H9 (cell line): ENCODE measurements at regions not wholly inside any gene's neighbourhood (a gene's known extent, or its start where the extent isn't known, plus 50 kb on each side); places are given as distances from the start of the nearest gene placed in this dataset.

Source experiments
- DNase-seq: peaks from one replicate; pipeline ENCODE4 v3.0.0-alpha.2; 2017
- H2AFZ ChIP-seq: one replicate; pipeline ENCODE4 v1.6.1; 2013; ENCODE audit warnings: mild to moderate bottlenecking, low read length, control low read depth, moderate library complexity
- H2AK5ac ChIP-seq: 2 replicates; pipeline ENCODE4 v1.6.1; 2013; ENCODE audit warnings: low read length, control low read depth, mixed read lengths; ENCODE audit not compliant: insufficient read length
- H2BK120ac ChIP-seq: one replicate; pipeline ENCODE4 v1.6.1; 2013; ENCODE audit warnings: low read depth, mild to moderate bottlenecking, low read length, control low read depth, inconsistent platforms; ENCODE audit not compliant: poor library complexity, severe bottlenecking
- H2BK12ac ChIP-seq: 2 replicates; pipeline ENCODE4 v1.6.1; 2013; ENCODE audit warnings: low read length, control low read depth, mixed read lengths, low read depth; ENCODE audit not compliant: insufficient read length
- H2BK15ac ChIP-seq: 2 replicates; pipeline ENCODE4 v1.6.1; 2013; ENCODE audit warnings: low read depth, low read length, control low read depth
- H2BK20ac ChIP-seq: one replicate; pipeline ENCODE4 v1.6.1; 2013; ENCODE audit warnings: low read depth, mild to moderate bottlenecking, low read length, control low read depth, inconsistent platforms; ENCODE audit not compliant: poor library complexity, severe bottlenecking
- H2BK5ac ChIP-seq: 2 replicates; pipeline ENCODE4 v1.6.1; 2013; ENCODE audit warnings: low read length, control low read depth, mixed read lengths; ENCODE audit not compliant: insufficient read length
- H3K14ac ChIP-seq: 2 replicates; pipeline ENCODE4 v1.6.1; 2013; ENCODE audit warnings: low read length, control low read depth; ENCODE audit not compliant: insufficient read depth
- H3K18ac ChIP-seq: 2 replicates; pipeline ENCODE4 v1.6.1; 2013; ENCODE audit warnings: low read depth, mild to moderate bottlenecking, mixed read lengths, low read length, control low read depth; ENCODE audit not compliant: insufficient read length
- H3K23ac ChIP-seq: 2 replicates; pipeline ENCODE4 v1.6.1; 2013; ENCODE audit warnings: low read length, control low read depth, mixed read lengths, low read depth; ENCODE audit not compliant: insufficient read length
- H3K23me2 ChIP-seq: 2 replicates; pipeline ENCODE4 v1.6.1; 2013; ENCODE audit warnings: low read depth, mild to moderate bottlenecking, mixed read lengths, low read length, control low read depth; ENCODE audit not compliant: insufficient read length, poor library complexity, severe bottlenecking
- H3K27ac ChIP-seq: 2 replicates; pipeline ENCODE4 v1.5.1; 2013; ENCODE audit warnings: low read length, control low read depth, mixed read lengths, low read depth; ENCODE audit not compliant: insufficient read length
- H3K27me3 ChIP-seq: 2 replicates; pipeline ENCODE4 v1.6.1; 2013; ENCODE audit warnings: low read length, control low read depth, inconsistent platforms; ENCODE audit not compliant: insufficient read depth
- H3K4ac ChIP-seq: 2 replicates; pipeline ENCODE4 v1.6.1; 2013; ENCODE audit warnings: low read depth, mild to moderate bottlenecking, control low read depth, inconsistent platforms, low read length, moderate library complexity
- H3K4me1 ChIP-seq: 2 replicates; pipeline ENCODE4 v1.6.1; 2013; ENCODE audit warnings: low read length, control low read depth, inconsistent platforms; ENCODE audit not compliant: insufficient read depth
- H3K4me2 ChIP-seq: 2 replicates; pipeline ENCODE4 v1.6.1; 2013; ENCODE audit warnings: low read length, control low read depth, mixed read lengths; ENCODE audit not compliant: insufficient read length, insufficient read depth
- H3K56ac ChIP-seq: 2 replicates; pipeline ENCODE4 v1.6.1; 2013; ENCODE audit warnings: low read depth, mild to moderate bottlenecking, mixed read lengths, low read length, control low read depth; ENCODE audit not compliant: insufficient read length
- H3K79me1 ChIP-seq: 2 replicates; pipeline ENCODE4 v1.6.1; 2013; ENCODE audit warnings: low read depth, mild to moderate bottlenecking, moderate library complexity, low read length, control low read depth, inconsistent platforms; ENCODE audit not compliant: insufficient read depth, poor library complexity, severe bottlenecking
- H3K79me2 ChIP-seq: 2 replicates; pipeline ENCODE4 v1.6.1; 2013; ENCODE audit warnings: low read length, control low read depth, inconsistent platforms; ENCODE audit not compliant: insufficient read depth
- H3K9ac ChIP-seq: 2 replicates; pipeline ENCODE4 v1.6.1; 2013; ENCODE audit warnings: low read length, control low read depth, mixed read lengths; ENCODE audit not compliant: insufficient read length; ENCODE audit errors: extremely low read depth
- H3K9me3 ChIP-seq: one replicate; pipeline ENCODE4 v1.6.1; 2013; ENCODE audit warnings: low read depth, low read length, inconsistent platforms; ENCODE audit not compliant: control insufficient read depth
- H3T11ph ChIP-seq: one replicate; pipeline ENCODE4 v1.6.1; 2013; ENCODE audit warnings: mild to moderate bottlenecking, low read length, control low read depth, inconsistent platforms
- H4K20me1 ChIP-seq: one replicate; pipeline ENCODE4 v1.6.1; 2013; ENCODE audit not compliant: control insufficient read depth, insufficient read length, insufficient read depth
- H4K5ac ChIP-seq: 2 replicates; pipeline ENCODE4 v1.6.1; 2013; ENCODE audit warnings: low read depth, mild to moderate bottlenecking, mixed read lengths, low read length, control low read depth; ENCODE audit not compliant: insufficient read length
- H4K8ac ChIP-seq: replicated peaks from 2 replicates; pipeline ENCODE4 v1.6.1; 2013; ENCODE audit warnings: low read length, control low read depth, mixed read lengths, low read depth; ENCODE audit not compliant: insufficient read length
- H4K91ac ChIP-seq: 2 replicates; pipeline ENCODE4 v1.6.1; 2013; ENCODE audit warnings: low read depth, mild to moderate bottlenecking, moderate library complexity, mixed read lengths, low read length, control low read depth; ENCODE audit not compliant: insufficient read length
- H3K27ac Mint-ChIP-seq, 3 experiments: 2 replicates in 2 of 3; 3 replicates in 1 of 3; pipeline ENCODE4 v1.8.0; 2020 to 2021; ENCODE audit warnings: mixed read lengths in 3 of 3, mild to moderate bottlenecking in 1 of 3, moderate library complexity in 1 of 3
- H3K27me3 Mint-ChIP-seq: 2 replicates; pipeline ENCODE4 v1.8.0; 2021; ENCODE audit warnings: low read depth, mild to moderate bottlenecking, moderate library complexity, mixed read lengths
- H3K36me3 Mint-ChIP-seq, 3 experiments: 2 replicates in 2 of 3; 3 replicates in 1 of 3; pipeline ENCODE4 v1.8.0; 2020 to 2021; ENCODE audit warnings: low read depth in 3 of 3, mixed read lengths in 3 of 3; ENCODE audit not compliant: insufficient read depth in 1 of 3
- H3K4me1 Mint-ChIP-seq, 2 experiments: 2 replicates each; pipeline ENCODE4 v1.8.0; 2020; ENCODE audit warnings: mixed read lengths in 2 of 2
- H3K4me3 Mint-ChIP-seq, 2 experiments: 2 replicates in 1 of 2; 3 replicates in 1 of 2; pipeline ENCODE4 v1.8.0; 2020 to 2021; ENCODE audit warnings: mild to moderate bottlenecking in 2 of 2, mixed read lengths in 2 of 2, moderate library complexity in 1 of 2
- H3K9me3 Mint-ChIP-seq, 2 experiments: 2 replicates in 1 of 2; 3 replicates in 1 of 2; pipeline ENCODE4 v1.8.0; 2020; ENCODE audit warnings: mild to moderate bottlenecking in 2 of 2, mixed read lengths in 2 of 2, moderate library complexity in 1 of 2
- WGBS: extraction: QIAGEN DNeasy Blood & Tissue Kit; methylation state at CpG from one replicate; pipeline ENCODE4 v1.1.7; 2013; ENCODE audit warnings: missing lambda C conversion rate, low lambda C conversion rate, mixed read lengths; ENCODE audit not compliant: insufficient read length; ENCODE audit errors: extremely low coverage; 5-methylcytosine and 5-hydroxymethylcytosine counted together
- TF ChIP-seq, protein P1 (sequence below): fragments of 200-600 bp; sonication (generic); conservative IDR thresholded peaks from 3 replicates; pipeline ENCODE4 v1.8.0; 2021; ENCODE audit warnings: antibody characterized with exemption, mild to moderate bottlenecking

DNA sequence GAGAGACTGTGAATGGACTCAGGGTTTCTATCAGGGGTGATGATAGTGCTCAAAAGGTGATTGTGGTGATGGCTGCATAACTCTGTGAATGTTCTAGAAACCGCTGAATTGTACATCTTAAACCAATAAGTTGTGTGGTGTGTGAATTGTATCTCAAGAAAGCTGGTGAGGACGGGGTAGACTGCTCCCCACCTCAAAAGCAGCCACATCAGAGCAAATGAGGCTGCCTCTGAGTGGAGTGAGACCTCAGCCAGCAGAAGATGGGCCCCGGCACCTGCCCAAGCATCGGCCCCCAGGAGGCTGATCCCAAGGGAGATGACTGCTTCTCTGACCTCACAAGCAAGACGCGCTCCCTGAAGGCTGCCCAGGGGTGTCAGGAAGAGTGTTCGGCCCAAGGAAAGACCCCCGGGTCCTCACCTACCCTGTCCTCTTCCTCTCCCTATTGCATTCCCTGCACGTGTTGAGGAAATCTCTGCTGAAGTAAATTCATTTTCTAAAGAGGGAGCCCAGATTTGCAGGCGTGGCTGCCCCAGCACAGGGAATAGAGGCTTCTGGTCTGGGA, 279.3 kb upstream of the SHH start:
- Histone ChIP-seq H3K79me1 (no peaks in the 10 kb centered on the region), H3K9me3 (no peaks in the 10 kb centered on the region), H3K79me2 (no peaks in the 10 kb centered on the region), H3K4me1 (no peaks in the 10 kb centered on the region; the same call in 1 of the 2 replicates), H2BK20ac (no peak overlapping the region), H3K23ac (no peak overlapping the region), H4K8ac (no peak overlapping the region), H3K14ac (no peak overlapping the region), H2AFZ (no peak overlapping the region), H2AK5ac (no peak overlapping the region), H4K20me1 (no peaks in the 10 kb centered on the region), H3K4me2 (no peak overlapping the region), H2BK12ac (no peak overlapping the region), H2BK15ac (no peak overlapping the region), H3K18ac (no peak overlapping the region), H4K5ac (no peak overlapping the region), H3K56ac (no peak overlapping the region), H4K91ac (no peak overlapping the region), H3K4ac (no peak overlapping the region), H3K9ac (no peak overlapping the region), H3K27ac (no peak overlapping the region), H3K27me3 (no peaks in the 10 kb centered on the region; the same call in 1 of the 2 replicates), H3T11ph (no peak overlapping the region), H3K23me2 (no peaks in the 10 kb centered on the region), H2BK120ac (no peak overlapping the region), H2BK5ac (no peak overlapping the region)
- no peaks in the 10 kb centered on the region for H3K36me3 Mint-ChIP-seq
- peaks cover 21 to 22% of the 10 kb centered on the region in 2 experiments for H3K4me1 Mint-ChIP-seq
- peaks cover 0 to 7% of the 10 kb centered on the region in 2 experiments; a peak in 2 of 5 replicates for H3K9me3 Mint-ChIP-seq
- no CpG with 5 or more reads among the region's 10 CpGs for WGBS
- no peaks in the 10 kb centered on the region; the same call in 1 of the 2 replicates for H3K27me3 Mint-ChIP-seq
- no peak for DNase-seq
- H3K27ac Mint-ChIP-seq = peak overlapping the region in 2 of 3 experiments; percentile 23 to 40; a peak in 2 of 7 replicates
- TF ChIP-seq, protein P1, sequence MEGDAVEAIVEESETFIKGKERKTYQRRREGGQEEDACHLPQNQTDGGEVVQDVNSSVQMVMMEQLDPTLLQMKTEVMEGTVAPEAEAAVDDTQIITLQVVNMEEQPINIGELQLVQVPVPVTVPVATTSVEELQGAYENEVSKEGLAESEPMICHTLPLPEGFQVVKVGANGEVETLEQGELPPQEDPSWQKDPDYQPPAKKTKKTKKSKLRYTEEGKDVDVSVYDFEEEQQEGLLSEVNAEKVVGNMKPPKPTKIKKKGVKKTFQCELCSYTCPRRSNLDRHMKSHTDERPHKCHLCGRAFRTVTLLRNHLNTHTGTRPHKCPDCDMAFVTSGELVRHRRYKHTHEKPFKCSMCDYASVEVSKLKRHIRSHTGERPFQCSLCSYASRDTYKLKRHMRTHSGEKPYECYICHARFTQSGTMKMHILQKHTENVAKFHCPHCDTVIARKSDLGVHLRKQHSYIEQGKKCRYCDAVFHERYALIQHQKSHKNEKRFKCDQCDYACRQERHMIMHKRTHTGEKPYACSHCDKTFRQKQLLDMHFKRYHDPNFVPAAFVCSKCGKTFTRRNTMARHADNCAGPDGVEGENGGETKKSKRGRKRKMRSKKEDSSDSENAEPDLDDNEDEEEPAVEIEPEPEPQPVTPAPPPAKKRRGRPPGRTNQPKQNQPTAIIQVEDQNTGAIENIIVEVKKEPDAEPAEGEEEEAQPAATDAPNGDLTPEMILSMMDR = no peak
- H3K4me3 Mint-ChIP-seq = no peak overlapping the region
